GM18858 (cell line): ENCODE measurements at regions not wholly inside any gene's neighbourhood (a gene's known extent, or its start where the extent isn't known, plus 50 kb on each side); places are given as distances from the start of the nearest gene placed in this dataset.

Experiments
- ATAC-seq: cut with Tn5 transposase; IDR thresholded peaks from one replicate; pipeline ENCODE4 v1.9.1; 2021; ENCODE audit not compliant: unreplicated experiment

- ATAC-seq: no peak
These were observed 194.1 kb upstream of the GSE1 start for GRCh38 chr16:85418978-85419491.

- ATAC-seq: no peak
These were observed 193.4 kb upstream of the GSE1 start for GRCh38 chr16:85419503-85420408.

GRCh38 chr16:85420501-85421337 is 192.4 kb upstream of the GSE1 start:
- ATAC-seq: no peak

- ATAC-seq: no peak
These were observed 191.6 kb upstream of the GSE1 start for GRCh38 chr16:85421338-85422195.

GRCh38 chr16:85422196-85422631 is 190.9 kb upstream of the GSE1 start:
- no peak for ATAC-seq

- no peak for ATAC-seq
These were observed 190.2 kb upstream of the GSE1 start for GRCh38 chr16:85422632-85423550.

- no peak for ATAC-seq
These were observed 189.5 kb upstream of the GSE1 start for GRCh38 chr16:85423631-85424030.

- no peak for ATAC-seq
These were observed 188.7 kb upstream of the GSE1 start for GRCh38 chr16:85424260-85425073.

GRCh38 chr16:85425074-85425662 is 188.0 kb upstream of the GSE1 start:
- no peak for ATAC-seq

GRCh38 chr16:85426806-85427205 is 186.3 kb upstream of the GSE1 start:
- no peak for ATAC-seq

GRCh38 chr16:85428168-85428898 is 184.8 kb upstream of the GSE1 start:
- no peak for ATAC-seq

- no peak for ATAC-seq
These were observed 184.0 kb upstream of the GSE1 start for GRCh38 chr16:85428899-85429775.

GRCh38 chr16:85429776-85430522 is 183.2 kb upstream of the GSE1 start:
- no peak for ATAC-seq

GRCh38 chr16:85430523-85431421 is 182.3 kb upstream of the GSE1 start:
- ATAC-seq: no peak
